Small intestine (tissue), 7 donors: ENCODE measurements at regions not wholly inside any gene's neighbourhood (a gene's known extent, or its start where the extent isn't known, plus 50 kb on each side); places are given as distances from the start of the nearest gene placed in this dataset.

Source experiments
- DNase-seq, 2 donors: peaks; one replicate each; pipeline versions ENCODE4 v3.0.0 to v3.0.0-alpha.2; 2013
- FAIRE-seq: peaks from 2 replicates; lab custom pipeline; 2012; peaks lifted over from hg19 to GRCh38; lab: Jason Lieb, UNC
- H3K27ac ChIP-seq, 3 donors: one replicate each; pipeline ENCODE4 v1.5.1; 2013; ENCODE audit warnings: low read length in 2 of 3, mild to moderate bottlenecking in 2 of 3, control low read depth in 1 of 3, inconsistent platforms in 1 of 3, low read depth in 1 of 3, moderate library complexity in 1 of 3
- H3K27me3 ChIP-seq, 3 donors: one replicate each; pipeline ENCODE4 v1.6.1; 2013; ENCODE audit warnings: low read length in 3 of 3, inconsistent platforms in 1 of 3; ENCODE audit not compliant: control insufficient read depth in 3 of 3, insufficient read depth in 3 of 3
- H3K36me3 ChIP-seq, 3 donors: one replicate each; pipeline ENCODE4 v1.6.1; 2013; ENCODE audit warnings: low read length in 3 of 3, inconsistent platforms in 1 of 3, low read depth in 1 of 3, mild to moderate bottlenecking in 1 of 3, moderate library complexity in 1 of 3; ENCODE audit not compliant: control insufficient read depth in 3 of 3, insufficient read depth in 2 of 3
- H3K4me1 ChIP-seq, 3 donors: one replicate each; pipeline ENCODE4 v1.6.1; 2013; ENCODE audit warnings: low read length in 2 of 3, inconsistent platforms in 1 of 3, low read depth in 1 of 3, mild to moderate bottlenecking in 1 of 3, moderate library complexity in 1 of 3; ENCODE audit not compliant: control insufficient read depth in 3 of 3, insufficient read depth in 2 of 3
- H3K4me3 ChIP-seq, 3 donors: one replicate each; pipeline ENCODE4 v1.5.1; 2013; ENCODE audit warnings: low read length in 3 of 3, control low read depth in 1 of 3, inconsistent platforms in 1 of 3, low read depth in 1 of 3, mild to moderate bottlenecking in 1 of 3, moderate library complexity in 1 of 3
- H3K9me3 ChIP-seq, 2 donors: one replicate each; pipeline ENCODE4 v1.6.1; 2013; ENCODE audit warnings: low read depth in 1 of 2, low read length in 1 of 2; ENCODE audit not compliant: control insufficient read depth in 2 of 2, insufficient read depth in 1 of 2
- WGBS, 3 donors: extraction: QIAGEN DNeasy Blood & Tissue Kit; methylation state at CpG; one replicate each; pipeline ENCODE4 v1.1.7; 2013; 5-methylcytosine and 5-hydroxymethylcytosine counted together
- donor health status: healthy with polysubstance abuse.
- donor health status: control.
- donor health status: control.
- donor health status: Bipolar disorder and iron deficiency.
- donor health status: healthy.

- FAIRE-seq (no peak), DNase-seq (no peak)
- Histone ChIP-seq H3K9me3 (no peaks in the 10 kb centered on the region), H3K4me3 (no peak overlapping the region), H3K4me1 (no peaks in the 10 kb centered on the region), H3K27me3 (no peaks in the 10 kb centered on the region), H3K27ac (no peak overlapping the region), H3K36me3 (no peaks in the 10 kb centered on the region)
- 75 to 91% (median 87%) methylated on average over 5 of the region's 5 CpGs for WGBS, 3 donors
Measured at GRCh38 chrX:39805825-39806224, 291.9 kb downstream of the BCOR start.

GRCh38 chrX:39808471-39808917 lies 289.3 kb downstream of the BCOR start:
- H3K9me3 ChIP-seq = no peaks in the 10 kb centered on the region
- H3K27ac ChIP-seq = peak overlapping the region in 1 of 3 donors; percentile 52
- H3K36me3 ChIP-seq = no peaks in the 10 kb centered on the region
- no peaks in the 10 kb centered on the region for H3K27me3 ChIP-seq
- 57 to 77% (median 67%) methylated on average over 7 of the region's 7 CpGs for WGBS, 3 donors
- FAIRE-seq (no peak), DNase-seq (no peak)
- no peak overlapping the region for H3K4me3 ChIP-seq
- H3K4me1 ChIP-seq = no peaks in the 10 kb centered on the region

- H3K9me3 ChIP-seq = no peaks in the 10 kb centered on the region
- no peak for FAIRE-seq
- no peaks in the 10 kb centered on the region for H3K4me1 ChIP-seq
- no peaks in the 10 kb centered on the region for H3K27me3 ChIP-seq
- no peak for DNase-seq
- 78 to 87% (median 83%) methylated on average over 4 of the region's 4 CpGs for WGBS, 3 donors
- H3K4me3 ChIP-seq = no peak overlapping the region
- H3K36me3 ChIP-seq = no peaks in the 10 kb centered on the region
- peak overlapping the region in 1 of 3 donors; percentile 52 for H3K27ac ChIP-seq
Measured at GRCh38 chrX:39809331-39809730, 288.4 kb downstream of the BCOR start.

GRCh38 chrX:39810901-39811300 lies 286.9 kb downstream of the BCOR start:
- no peaks in the 10 kb centered on the region for H3K27me3 ChIP-seq
- WGBS, 3 donors = 84 to 96% (median 95%) methylated on average over 2 of the region's 2 CpGs
- no peak overlapping the region for H3K4me3 ChIP-seq
- FAIRE-seq = no peak
- no peaks in the 10 kb centered on the region for H3K9me3 ChIP-seq
- H3K36me3 ChIP-seq = no peaks in the 10 kb centered on the region
- no peak for DNase-seq
- no peak overlapping the region for H3K27ac ChIP-seq
- H3K4me1 ChIP-seq = no peaks in the 10 kb centered on the region

- DNase-seq (no peak), FAIRE-seq (no peak)
- Histone ChIP-seq H3K4me3 (no peak overlapping the region), H3K4me1 (no peaks in the 10 kb centered on the region), H3K9me3 (no peaks in the 10 kb centered on the region), H3K27me3 (no peaks in the 10 kb centered on the region), H3K27ac (no peak overlapping the region), H3K36me3 (no peaks in the 10 kb centered on the region)
- 74 to 89% (median 89%) methylated on average over 8 of the region's 8 CpGs for WGBS, 3 donors
Measured at GRCh38 chrX:39811376-39811775, 286.4 kb downstream of the BCOR start.

- 34 to 55% (median 42%) methylated on average over 15 to 17 of the region's 17 CpGs for WGBS, 3 donors
- no peak overlapping the region for H3K4me3 ChIP-seq
- no peaks in the 10 kb centered on the region for H3K27me3 ChIP-seq
- H3K9me3 ChIP-seq = no peaks in the 10 kb centered on the region
- no peaks in the 10 kb centered on the region for H3K36me3 ChIP-seq
- H3K4me1 ChIP-seq = peaks cover 0 to 16% (median 0%) of the 10 kb centered on the region in 3 donors
- DNase-seq (peak in 1 of 2 donors; percentile 48), FAIRE-seq (no peak)
- peak overlapping the region in 1 of 3 donors; percentile 78 for H3K27ac ChIP-seq
Measured at GRCh38 chrX:39813631-39814277, 284.0 kb downstream of the BCOR start.

GRCh38 chrX:39814391-39814790 lies 283.4 kb downstream of the BCOR start:
- peak; percentile 5 for FAIRE-seq
- H3K27me3 ChIP-seq = peaks cover 0 to 1% (median 0%) of the 10 kb centered on the region in 3 donors
- 24 to 46% (median 39%) methylated on average over 4 of the region's 4 CpGs for WGBS, 3 donors
- H3K4me1 ChIP-seq = peaks cover 0 to 16% (median 0%) of the 10 kb centered on the region in 3 donors
- H3K9me3 ChIP-seq = no peaks in the 10 kb centered on the region
- no peak overlapping the region for H3K4me3 ChIP-seq
- no peaks in the 10 kb centered on the region for H3K36me3 ChIP-seq
- peak overlapping the region in 1 of 3 donors; percentile 38 for H3K27ac ChIP-seq
- DNase-seq = peak in 1 of 2 donors; percentile 38

GRCh38 chrX:39815631-39816030 lies 282.1 kb downstream of the BCOR start:
- WGBS, 3 donors = 79 to 100% (median 94%) methylated on average over 1 of the region's 1 CpG
- Histone ChIP-seq H3K36me3 (no peaks in the 10 kb centered on the region), H3K4me1 (peaks cover 0 to 24% (median 0%) of the 10 kb centered on the region in 3 donors), H3K27me3 (peaks cover 0 to 7% (median 0%) of the 10 kb centered on the region in 3 donors), H3K9me3 (no peaks in the 10 kb centered on the region), H3K4me3 (no peak overlapping the region), H3K27ac (no peak overlapping the region)
- FAIRE-seq (no peak), DNase-seq (no peak)
